HuH-7 (cell line): ENCODE measurements at regions not wholly inside any gene's neighbourhood (a gene's known extent, or its start where the extent isn't known, plus 50 kb on each side); places are given as distances from the start of the nearest gene placed in this dataset.
"Not testable (repeated sequence)": the region's sequence is repeated elsewhere in the genome, so short reads cannot be mapped to it uniquely, and the experiment has no call there.

Experiments used
- DNase-seq: peaks from one replicate; pipeline ENCODE4 v3.0.0; 2011; ENCODE audit warnings: low spot score

- DNase-seq = no peak
These were observed 89.1 kb upstream of the TRIM24 start for GRCh38 chr7:138370956-138371355.

DNA sequence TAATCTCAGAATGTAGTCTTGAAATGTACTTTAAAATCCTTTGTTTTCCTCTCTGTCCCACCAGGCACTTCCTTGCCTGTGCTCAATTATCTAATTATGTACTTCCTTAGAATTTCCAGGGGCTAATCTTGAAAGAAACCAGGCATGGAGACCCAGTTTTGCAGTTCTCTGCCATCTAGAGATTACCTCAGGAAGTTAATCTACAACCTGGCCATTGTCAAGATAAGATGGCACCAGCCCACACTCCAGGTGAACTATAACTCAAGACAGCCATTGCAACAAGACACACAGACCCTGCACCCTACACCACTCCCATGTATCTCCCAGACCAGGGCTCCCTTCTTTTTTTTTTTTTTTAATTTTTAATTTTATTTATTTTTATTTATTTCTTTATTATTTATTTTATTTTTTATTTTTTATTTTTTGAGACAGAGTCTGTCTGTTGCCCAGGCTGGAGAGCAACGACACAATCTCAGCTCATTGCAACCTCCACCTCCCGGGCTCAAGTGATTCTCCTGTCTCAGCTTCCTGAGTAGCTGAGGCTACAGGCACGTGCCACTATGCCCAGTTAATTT lies 85.9 kb upstream of the TRIM24 start:
- DNase-seq = no peak

- DNase-seq = no peak
These were observed 82.8 kb upstream of the TRIM24 start for GRCh38 chr7:138377306-138377705.

DNA sequence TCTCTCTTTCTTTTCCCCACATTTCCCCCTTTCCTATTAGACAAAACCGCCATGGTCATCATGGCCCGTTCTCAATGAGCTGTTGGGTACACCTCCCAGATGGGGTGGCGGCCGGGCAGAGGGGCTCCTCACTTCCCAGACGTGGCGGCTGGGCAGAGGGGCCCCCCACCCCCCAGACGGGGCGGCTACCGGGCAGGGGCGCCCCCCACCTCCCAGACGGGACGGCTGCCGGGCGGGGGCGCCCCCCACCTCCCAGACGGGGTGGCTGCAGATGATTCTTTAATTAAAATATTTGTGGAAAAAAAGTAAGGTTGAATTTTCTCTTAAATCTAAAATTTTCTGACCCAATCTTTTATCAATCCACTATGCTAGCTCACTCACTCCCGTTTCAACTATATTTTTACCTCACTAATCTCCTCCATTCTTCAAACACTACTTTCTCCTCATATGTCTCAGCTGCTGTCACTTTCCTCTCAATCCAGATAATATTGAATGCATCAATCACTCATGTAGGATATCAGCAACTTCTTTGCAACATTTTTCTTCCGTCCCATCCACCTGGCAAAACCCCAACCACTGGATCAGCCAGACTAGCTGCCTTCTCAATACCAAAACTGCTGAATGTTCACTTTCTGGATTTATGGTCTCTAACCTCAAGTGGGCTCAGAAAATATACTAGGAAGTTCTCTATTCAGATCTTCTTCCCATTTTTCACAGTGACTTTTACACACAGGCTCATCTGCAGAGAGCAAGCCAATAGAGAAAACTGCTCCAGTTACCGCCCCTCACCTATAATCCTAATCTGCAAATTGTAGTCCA lies 81.1 kb upstream of the TRIM24 start:
- DNase-seq = no peak

- DNase-seq = no peak
These were observed 77.0 kb upstream of the TRIM24 start for GRCh38 chr7:138382862-138383565.

DNA sequence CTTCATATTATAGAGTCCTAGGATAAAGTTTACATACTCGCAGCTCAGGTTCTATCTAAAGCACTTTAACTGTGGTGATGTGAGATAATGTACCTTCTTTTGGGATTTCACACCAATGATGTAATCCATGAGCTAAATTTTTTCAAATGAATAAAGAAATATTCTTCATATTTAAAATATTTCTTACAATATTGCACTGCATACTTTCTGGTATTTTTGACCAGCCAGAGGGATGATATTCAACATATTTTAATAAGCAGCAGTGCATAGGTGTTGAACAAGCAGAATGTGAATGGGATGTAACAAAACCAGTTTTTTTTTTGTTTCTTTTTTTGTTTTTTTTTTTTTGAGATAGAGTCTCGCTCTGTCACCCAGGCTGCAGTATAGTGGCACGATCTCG lies 73.2 kb upstream of the TRIM24 start:
- no peak for DNase-seq

- no peak for DNase-seq
These were observed 72.1 kb upstream of the TRIM24 start for GRCh38 chr7:138387755-138388475.

DNA sequence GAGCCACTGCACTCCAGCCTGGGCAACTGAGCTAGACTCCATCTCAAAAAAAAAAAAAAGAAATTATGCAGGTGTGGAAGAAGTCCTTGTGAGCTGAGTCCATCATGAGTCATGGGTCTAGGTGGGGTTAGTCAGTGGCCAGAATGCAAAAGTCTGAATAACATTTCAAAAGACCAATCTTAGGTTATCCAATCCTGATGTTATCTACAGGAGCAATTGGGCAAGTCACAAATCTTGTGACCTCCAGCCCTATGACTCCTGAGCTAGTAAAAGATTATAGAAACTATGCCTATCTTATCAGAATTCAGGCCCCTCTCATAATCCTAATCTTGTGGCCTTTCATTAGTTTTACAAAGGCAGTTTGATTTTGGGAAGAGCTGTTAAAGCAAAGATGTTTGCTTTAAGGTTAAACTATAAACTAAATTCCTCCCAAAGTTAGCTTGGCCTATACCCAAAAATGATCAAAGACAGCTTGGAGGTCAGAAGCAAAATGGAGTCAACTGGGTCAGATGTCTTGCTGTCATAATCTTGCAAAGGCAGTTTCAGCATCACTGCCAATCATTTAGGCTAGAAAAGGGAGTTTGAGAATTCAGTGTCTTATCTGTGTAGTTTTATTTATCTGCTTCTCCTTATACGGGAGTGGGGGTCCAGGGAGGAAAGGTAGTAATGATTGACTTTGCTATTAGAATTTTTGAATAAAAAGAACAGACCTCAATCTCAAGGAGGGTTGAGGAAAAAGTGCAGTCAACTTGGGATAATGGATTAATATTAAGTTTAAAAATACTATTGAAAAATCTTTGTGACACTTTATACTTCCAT lies 71.2 kb upstream of the TRIM24 start:
- DNase-seq = peak; percentile 34

GRCh38 chr7:138395763-138396162 lies 64.3 kb upstream of the TRIM24 start:
- DNase-seq = no peak

- DNase-seq = peak; percentile 82
These were observed 63.6 kb upstream of the TRIM24 start for GRCh38 chr7:138396251-138397070.

DNA sequence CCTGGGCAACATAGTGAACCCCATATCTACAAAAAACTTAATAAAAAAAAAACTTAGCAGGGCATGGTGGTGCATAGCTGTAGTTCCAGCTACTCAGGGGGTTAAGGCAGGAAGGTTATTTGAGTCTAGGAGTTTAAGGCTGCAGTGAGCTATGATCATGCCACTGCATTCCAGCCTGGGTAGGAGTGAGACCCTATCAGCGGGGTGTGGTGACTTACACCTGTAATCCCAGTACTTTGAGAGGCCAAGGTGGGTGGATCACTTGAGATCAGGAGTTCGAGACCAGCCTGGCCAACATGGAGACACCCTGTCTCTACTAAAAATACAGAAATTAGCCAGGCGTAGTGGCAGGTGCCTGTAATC lies 63.0 kb upstream of the TRIM24 start:
- DNase-seq = not testable (repeated sequence)

DNA sequence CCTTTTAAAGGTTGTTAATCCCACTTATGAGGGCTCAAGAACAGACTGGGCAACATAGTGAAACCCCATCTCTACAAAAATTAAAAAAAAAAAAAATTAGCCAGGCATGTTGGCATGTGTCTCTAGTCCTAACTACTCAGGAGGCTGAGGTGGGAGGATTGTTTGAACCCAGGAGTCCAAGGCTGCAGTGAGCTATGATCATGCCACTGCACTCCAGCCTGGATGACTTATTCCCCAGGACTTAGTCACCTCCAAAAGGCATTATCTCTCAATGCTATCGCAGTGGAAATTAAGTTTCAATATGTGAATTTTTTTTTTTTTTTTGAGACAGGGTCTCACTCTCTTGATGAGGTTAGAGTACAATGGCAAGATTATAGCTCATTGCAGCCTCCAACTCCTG lies 61.2 kb upstream of the TRIM24 start:
- no peak for DNase-seq

DNA sequence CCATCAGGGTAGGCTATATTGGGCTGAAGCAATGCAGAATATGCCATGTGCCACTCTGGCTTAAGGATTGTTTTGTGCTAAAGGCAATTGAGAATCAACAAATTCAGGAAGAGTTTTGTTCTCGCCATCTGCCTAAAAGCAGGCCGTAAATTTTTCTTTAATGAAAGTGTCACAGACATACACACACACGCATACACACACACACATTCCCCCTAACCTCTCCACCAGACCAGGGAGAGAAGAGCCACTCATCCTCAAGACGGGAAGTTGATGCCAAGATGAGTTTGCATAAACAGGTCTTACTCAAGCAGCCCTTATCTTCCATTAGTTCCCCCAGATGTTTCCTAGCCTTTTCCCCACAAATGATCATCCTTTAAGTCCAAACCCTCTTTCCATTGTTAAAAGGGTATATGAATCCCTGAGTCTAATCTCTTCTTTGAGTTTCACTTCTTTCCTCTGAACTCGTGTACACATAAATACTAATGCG lies 59.6 kb upstream of the TRIM24 start:
- DNase-seq = no peak

DNA sequence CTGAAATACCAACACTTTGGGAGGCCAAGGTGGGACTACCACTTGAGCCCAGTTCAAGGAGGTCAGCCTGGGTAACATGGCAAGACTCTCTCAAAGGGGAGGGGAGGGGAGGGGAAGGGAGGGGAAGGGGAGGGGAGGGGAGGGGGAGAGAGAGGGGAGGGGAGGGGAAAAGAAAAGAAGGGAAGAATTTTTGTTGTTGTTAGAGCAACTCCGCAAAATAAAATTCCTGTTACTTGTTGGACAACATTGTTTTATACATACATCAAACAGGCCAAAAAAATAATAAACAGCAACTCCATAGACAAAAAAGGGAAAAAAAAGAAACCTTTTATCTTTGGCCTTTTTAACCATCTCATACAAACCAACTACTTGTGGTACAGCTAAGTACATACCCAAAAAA lies 57.3 kb upstream of the TRIM24 start:
- DNase-seq = no peak

GRCh38 chr7:138405496-138405895 lies 54.6 kb upstream of the TRIM24 start:
- DNase-seq = no peak

DNA sequence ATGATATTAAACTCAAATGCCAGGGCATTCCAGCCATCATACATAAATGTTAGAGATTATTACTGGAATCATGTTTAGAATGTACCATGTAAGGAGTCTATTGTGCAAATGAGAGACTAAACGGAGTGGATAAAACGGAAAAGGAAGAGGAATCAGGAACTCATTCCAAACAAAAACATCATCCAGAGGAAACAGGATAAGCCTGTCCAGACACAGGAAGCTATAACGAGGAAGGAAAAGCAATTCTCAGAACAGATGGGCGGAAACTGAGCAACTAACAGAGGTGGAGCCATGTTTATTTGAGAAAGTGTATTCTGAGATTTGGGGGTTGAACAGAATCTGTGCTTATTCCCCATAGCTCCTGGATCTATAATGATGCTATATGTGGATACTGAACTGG lies 52.3 kb upstream of the TRIM24 start:
- DNase-seq = no peak
